ENCODE measurements at regions not wholly inside any gene's neighbourhood (a gene's known extent, or its start where the extent isn't known, plus 50 kb on each side); places are given as distances from the start of the nearest gene placed in this dataset.

DNA sequence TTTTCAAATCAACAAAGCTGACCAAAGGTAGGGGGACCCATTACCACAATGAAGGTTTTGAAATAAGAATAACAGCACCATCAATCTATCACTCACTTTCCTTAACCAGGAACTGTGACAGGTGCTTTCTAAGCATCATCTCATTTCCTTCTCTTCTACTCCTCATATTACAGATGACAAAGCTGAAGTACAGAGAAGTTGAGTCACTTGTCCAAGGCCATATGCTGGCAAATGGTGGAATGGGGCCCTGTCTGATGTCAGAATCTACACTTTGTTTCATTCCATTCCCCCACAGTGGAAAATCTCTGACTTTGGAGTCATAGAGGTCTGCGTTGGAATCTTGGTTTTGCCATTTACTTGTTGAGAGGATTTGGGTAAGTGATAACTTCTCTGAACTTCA is 222.5 kb upstream of the LRFN2 start:
- TF ChIP-seq POLR2A (IDR thresholded peaks at IDR 0.05): no peak
- TF ChIP-seq, protein P1, sequence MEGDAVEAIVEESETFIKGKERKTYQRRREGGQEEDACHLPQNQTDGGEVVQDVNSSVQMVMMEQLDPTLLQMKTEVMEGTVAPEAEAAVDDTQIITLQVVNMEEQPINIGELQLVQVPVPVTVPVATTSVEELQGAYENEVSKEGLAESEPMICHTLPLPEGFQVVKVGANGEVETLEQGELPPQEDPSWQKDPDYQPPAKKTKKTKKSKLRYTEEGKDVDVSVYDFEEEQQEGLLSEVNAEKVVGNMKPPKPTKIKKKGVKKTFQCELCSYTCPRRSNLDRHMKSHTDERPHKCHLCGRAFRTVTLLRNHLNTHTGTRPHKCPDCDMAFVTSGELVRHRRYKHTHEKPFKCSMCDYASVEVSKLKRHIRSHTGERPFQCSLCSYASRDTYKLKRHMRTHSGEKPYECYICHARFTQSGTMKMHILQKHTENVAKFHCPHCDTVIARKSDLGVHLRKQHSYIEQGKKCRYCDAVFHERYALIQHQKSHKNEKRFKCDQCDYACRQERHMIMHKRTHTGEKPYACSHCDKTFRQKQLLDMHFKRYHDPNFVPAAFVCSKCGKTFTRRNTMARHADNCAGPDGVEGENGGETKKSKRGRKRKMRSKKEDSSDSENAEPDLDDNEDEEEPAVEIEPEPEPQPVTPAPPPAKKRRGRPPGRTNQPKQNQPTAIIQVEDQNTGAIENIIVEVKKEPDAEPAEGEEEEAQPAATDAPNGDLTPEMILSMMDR (IDR thresholded peaks at IDR 0.05): no peak
